ENCODE measurements at regions not wholly inside any gene's neighbourhood (a gene's known extent, or its start where the extent isn't known, plus 50 kb on each side); places are given as distances from the start of the nearest gene placed in this dataset.

DNA sequence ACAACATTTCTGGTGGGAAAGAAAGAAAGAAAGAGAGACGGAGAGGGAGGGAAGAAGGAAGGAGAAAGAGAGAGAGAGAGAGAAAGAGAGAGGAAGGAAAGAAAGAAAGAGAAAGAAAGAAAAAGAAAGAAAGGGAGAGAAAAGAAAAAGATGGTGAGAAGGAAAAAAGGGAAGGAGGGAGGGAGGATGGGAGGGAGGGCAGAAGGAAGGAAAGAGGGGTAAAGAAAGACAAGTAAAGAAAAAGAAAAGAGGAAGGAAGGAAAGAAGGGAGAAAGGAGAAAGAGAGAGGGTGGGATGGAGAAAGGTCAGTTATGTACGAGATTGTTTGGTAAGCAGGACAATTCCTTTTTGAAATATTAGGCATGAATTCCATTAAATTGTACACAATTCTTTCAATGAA lies 145.3 kb downstream of the SPRY2 start:
- TF ChIP-seq, protein P1, sequence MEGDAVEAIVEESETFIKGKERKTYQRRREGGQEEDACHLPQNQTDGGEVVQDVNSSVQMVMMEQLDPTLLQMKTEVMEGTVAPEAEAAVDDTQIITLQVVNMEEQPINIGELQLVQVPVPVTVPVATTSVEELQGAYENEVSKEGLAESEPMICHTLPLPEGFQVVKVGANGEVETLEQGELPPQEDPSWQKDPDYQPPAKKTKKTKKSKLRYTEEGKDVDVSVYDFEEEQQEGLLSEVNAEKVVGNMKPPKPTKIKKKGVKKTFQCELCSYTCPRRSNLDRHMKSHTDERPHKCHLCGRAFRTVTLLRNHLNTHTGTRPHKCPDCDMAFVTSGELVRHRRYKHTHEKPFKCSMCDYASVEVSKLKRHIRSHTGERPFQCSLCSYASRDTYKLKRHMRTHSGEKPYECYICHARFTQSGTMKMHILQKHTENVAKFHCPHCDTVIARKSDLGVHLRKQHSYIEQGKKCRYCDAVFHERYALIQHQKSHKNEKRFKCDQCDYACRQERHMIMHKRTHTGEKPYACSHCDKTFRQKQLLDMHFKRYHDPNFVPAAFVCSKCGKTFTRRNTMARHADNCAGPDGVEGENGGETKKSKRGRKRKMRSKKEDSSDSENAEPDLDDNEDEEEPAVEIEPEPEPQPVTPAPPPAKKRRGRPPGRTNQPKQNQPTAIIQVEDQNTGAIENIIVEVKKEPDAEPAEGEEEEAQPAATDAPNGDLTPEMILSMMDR (optimal IDR thresholded peaks at IDR 0.05 in 1 of 3, IDR thresholded peaks at IDR 0.05 in 1 of 3, conservative IDR thresholded peaks at IDR 0.05 in 1 of 3; ENCODE audit: extremely low read depth in 1 of 3, insufficient read depth in 2 of 3, low read length in 3 of 3) = no peak
- TF ChIP-seq EZH2 (IDR thresholded peaks at IDR 0.05; ENCODE audit: low read length) = no peak

Data from keratinocyte (primary cell).